ENCODE measurements at regions not wholly inside any gene's neighbourhood (a gene's known extent, or its start where the extent isn't known, plus 50 kb on each side); places are given as distances from the start of the nearest gene placed in this dataset.

GRCh38 chr7:35424440-35424839 lies 170.5 kb upstream of the TBX20 start:
- Histone ChIP-seq H3K4me3 (ENCODE audit: low read depth, low read length) (no peak overlapping the region), H3K27me3 (ENCODE audit: control insufficient read depth, insufficient read depth, low read length) (no peaks in the 10 kb centered on the region), H3K9me3 (ENCODE audit: control insufficient read depth, insufficient read depth, low read length) (no peaks in the 10 kb centered on the region), H3K27ac (ENCODE audit: low read depth, low read length) (no peak overlapping the region)
- POLR2A ChIA-PET, result no interaction called here
- CTCF ChIA-PET, result interaction anchor here (0.5 to 4.2 kb wide), 15 partner anchors 9 to 1075 kb away, joined by 3 to 124 read pairs (median 6); no protein-coding TSS in a partner anchor
- TF ChIP-seq, protein P1, sequence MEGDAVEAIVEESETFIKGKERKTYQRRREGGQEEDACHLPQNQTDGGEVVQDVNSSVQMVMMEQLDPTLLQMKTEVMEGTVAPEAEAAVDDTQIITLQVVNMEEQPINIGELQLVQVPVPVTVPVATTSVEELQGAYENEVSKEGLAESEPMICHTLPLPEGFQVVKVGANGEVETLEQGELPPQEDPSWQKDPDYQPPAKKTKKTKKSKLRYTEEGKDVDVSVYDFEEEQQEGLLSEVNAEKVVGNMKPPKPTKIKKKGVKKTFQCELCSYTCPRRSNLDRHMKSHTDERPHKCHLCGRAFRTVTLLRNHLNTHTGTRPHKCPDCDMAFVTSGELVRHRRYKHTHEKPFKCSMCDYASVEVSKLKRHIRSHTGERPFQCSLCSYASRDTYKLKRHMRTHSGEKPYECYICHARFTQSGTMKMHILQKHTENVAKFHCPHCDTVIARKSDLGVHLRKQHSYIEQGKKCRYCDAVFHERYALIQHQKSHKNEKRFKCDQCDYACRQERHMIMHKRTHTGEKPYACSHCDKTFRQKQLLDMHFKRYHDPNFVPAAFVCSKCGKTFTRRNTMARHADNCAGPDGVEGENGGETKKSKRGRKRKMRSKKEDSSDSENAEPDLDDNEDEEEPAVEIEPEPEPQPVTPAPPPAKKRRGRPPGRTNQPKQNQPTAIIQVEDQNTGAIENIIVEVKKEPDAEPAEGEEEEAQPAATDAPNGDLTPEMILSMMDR (IDR thresholded peaks at IDR 0.05; ENCODE audit: low read depth, low read length), result no peak
- DNase-seq (ENCODE audit: low read depth, low spot score), result no peak

- TF ChIP-seq, protein P1 (IDR thresholded peaks at IDR 0.05; ENCODE audit: low read depth, low read length), result no peak
- Histone ChIP-seq H3K27ac (ENCODE audit: low read depth, low read length) (no peak overlapping the region), H3K4me3 (ENCODE audit: low read depth, low read length) (no peak overlapping the region), H3K27me3 (ENCODE audit: control insufficient read depth, insufficient read depth, low read length) (no peaks in the 10 kb centered on the region), H3K9me3 (ENCODE audit: control insufficient read depth, insufficient read depth, low read length) (no peaks in the 10 kb centered on the region)
- CTCF ChIA-PET, result interaction anchor here (0.6 to 1.6 kb wide), 2 partner anchors 13 to 201 kb away, joined by 5 to 10 read pairs; no protein-coding TSS in a partner anchor
- DNase-seq (ENCODE audit: low read depth, low spot score), result no peak
- POLR2A ChIA-PET, result no interaction called here
Observed at GRCh38 chr7:35422715-35423114, 168.8 kb upstream of the TBX20 start.

- TF ChIP-seq, protein P1 (IDR thresholded peaks at IDR 0.05; ENCODE audit: low read depth, low read length), result no peak
- Histone ChIP-seq H3K4me3 (ENCODE audit: low read depth, low read length) (no peak overlapping the region), H3K9me3 (ENCODE audit: control insufficient read depth, insufficient read depth, low read length) (no peaks in the 10 kb centered on the region), H3K27ac (ENCODE audit: low read depth, low read length) (no peak overlapping the region), H3K27me3 (ENCODE audit: control insufficient read depth, insufficient read depth, low read length) (peaks cover 2% of the 10 kb centered on the region)
- ChIA-PET CTCF (no interaction called here), POLR2A (no interaction called here)
- DNase-seq (ENCODE audit: low read depth, low spot score), result no peak
Observed at GRCh38 chr7:35420656-35421055, 166.8 kb upstream of the TBX20 start.

DNA sequence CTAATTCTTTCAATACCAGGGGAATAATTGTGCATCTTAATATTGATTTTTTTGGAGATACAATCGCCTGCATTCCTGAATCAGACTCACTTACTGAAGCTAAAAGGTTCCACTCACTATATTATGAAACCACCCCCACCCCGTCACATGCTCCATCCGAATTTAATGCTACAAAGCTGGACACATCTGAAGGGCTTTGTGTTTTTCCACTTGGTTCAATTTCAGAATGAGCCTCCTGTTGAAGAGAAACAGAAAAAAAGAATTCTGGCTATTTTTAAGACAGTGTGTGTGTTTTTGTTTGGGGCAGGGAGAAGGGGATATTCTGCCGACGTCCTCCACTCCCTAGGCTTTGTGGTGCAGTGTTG lies 165.5 kb upstream of the TBX20 start:
- no peak for DNase-seq (ENCODE audit: low read depth, low spot score)
- Histone ChIP-seq H3K4me3 (ENCODE audit: low read depth, low read length) (no peak overlapping the region), H3K9me3 (ENCODE audit: control insufficient read depth, insufficient read depth, low read length) (no peaks in the 10 kb centered on the region), H3K27me3 (ENCODE audit: control insufficient read depth, insufficient read depth, low read length) (peaks cover 2% of the 10 kb centered on the region), H3K27ac (ENCODE audit: low read depth, low read length) (no peak overlapping the region)
- ChIA-PET CTCF (interaction anchor here (0.7 kb wide), 1 partner anchor 205 kb away, joined by 4 read pairs; no protein-coding TSS in a partner anchor), POLR2A (no interaction called here)
- TF ChIP-seq, protein P1 (IDR thresholded peaks at IDR 0.05; ENCODE audit: low read depth, low read length), result no peak

DNA sequence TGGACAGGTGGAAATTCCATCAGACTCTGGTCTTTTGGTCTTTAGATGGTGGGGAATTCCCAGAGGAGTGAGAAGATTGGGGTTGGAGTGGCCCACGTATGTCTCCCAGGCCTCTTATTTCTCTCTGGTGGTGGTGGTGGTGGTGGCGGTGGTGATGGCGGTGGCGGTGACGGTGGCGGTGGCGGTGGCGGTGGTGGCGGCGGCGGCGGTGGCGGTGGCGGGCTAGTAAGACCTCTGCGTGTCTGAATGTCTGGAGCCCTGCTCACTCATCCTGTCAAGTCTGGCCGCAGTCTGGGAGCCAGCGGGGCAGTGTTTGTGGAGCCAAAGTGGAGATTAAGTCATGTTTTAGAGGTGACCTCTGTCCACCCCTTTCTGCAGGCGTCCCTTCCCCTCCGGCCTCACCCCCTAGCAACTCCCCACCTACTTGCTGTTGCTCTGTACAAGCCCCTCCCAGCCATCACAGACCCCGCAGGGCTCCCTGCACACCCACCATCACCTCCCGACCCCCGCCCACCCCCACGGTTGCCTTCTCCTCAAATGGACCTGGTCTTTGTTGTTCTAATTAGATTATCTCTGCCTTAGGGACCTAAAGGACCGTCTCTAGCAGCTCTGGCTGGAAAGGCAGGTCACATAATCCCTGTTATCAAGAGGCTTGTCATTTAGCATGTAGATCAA lies 165.0 kb upstream of the TBX20 start:
- H3K27me3 ChIP-seq (ENCODE audit: control insufficient read depth, insufficient read depth, low read length), result peaks cover 2% of the 10 kb centered on the region
- no peak overlapping the region for H3K27ac ChIP-seq (ENCODE audit: low read depth, low read length)
- no peaks in the 10 kb centered on the region for H3K9me3 ChIP-seq (ENCODE audit: control insufficient read depth, insufficient read depth, low read length)
- no peak overlapping the region for H3K4me3 ChIP-seq (ENCODE audit: low read depth, low read length)
- TF ChIP-seq, protein P1 (IDR thresholded peaks at IDR 0.05; ENCODE audit: low read depth, low read length), result no peak
- DNase-seq (ENCODE audit: low read depth, low spot score), result no peak
- ChIA-PET POLR2A (no interaction called here), CTCF (interaction anchor here (1.2 kb wide), 1 partner anchor 119 kb away, joined by 4 read pairs; no protein-coding TSS in a partner anchor)

All from AG04450 (cell line).